Memory B cell (primary cell): ENCODE measurements at regions not wholly inside any gene's neighbourhood (a gene's known extent, or its start where the extent isn't known, plus 50 kb on each side); places are given as distances from the start of the nearest gene placed in this dataset.

ENCODE experiments used
- ATAC-seq: fragments of 150-1000 bp; cut with Tn5 transposase; 2 replicates; pipeline ENCODE4 v1.10.0; 2021; ENCODE audit warnings: low read depth, mild to moderate bottlenecking, moderate library complexity
- DNase-seq, 2 donors: peaks; one replicate each; pipeline ENCODE4 v3.0.0; 2022; ENCODE audit warnings: low spot score in 2 of 2
- H3K27ac Mint-ChIP-seq: one replicate; pipeline ENCODE4 v1.8.0; 2022; ENCODE audit warnings: mild to moderate bottlenecking, moderate library complexity, mixed read lengths
- H3K27me3 Mint-ChIP-seq: one replicate; pipeline ENCODE4 v1.8.0; 2022; ENCODE audit warnings: mixed read lengths
- H3K36me3 Mint-ChIP-seq: one replicate; pipeline ENCODE4 v1.8.0; 2022; ENCODE audit warnings: mild to moderate bottlenecking, mixed read lengths
- H3K4me1 Mint-ChIP-seq: one replicate; pipeline ENCODE4 v1.8.0; 2022; ENCODE audit warnings: mixed read lengths
- H3K4me3 Mint-ChIP-seq: one replicate; pipeline ENCODE4 v1.8.0; 2022; ENCODE audit warnings: mild to moderate bottlenecking, moderate library complexity, mixed read lengths
- H3K9me3 Mint-ChIP-seq: one replicate; pipeline ENCODE4 v1.8.0; 2022; ENCODE audit warnings: mixed read lengths

DNA sequence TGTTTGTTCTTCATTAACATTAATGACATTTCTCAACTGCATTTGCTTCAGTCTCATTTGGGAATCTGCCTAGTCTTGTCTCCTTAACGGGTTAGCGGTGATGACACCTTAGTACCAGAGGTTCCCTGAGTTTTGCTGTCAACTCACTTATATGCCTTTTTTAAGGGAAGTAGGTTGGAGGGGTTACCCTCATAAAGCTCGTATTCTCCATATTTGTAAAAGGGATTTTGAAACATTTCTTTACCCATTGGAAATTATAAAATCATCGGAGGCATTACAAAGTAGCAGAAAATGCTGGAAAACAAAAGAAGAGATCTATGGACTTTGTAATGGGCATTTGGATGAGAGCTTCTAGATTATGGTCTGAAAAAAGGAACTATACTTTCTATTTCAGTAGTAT, 88.7 kb upstream of the PRDM1 start:
- Mint-ChIP-seq H3K4me1 (peaks cover 14% of the 10 kb centered on the region), H3K27ac (no peak overlapping the region), H3K36me3 (peaks cover 1% of the 10 kb centered on the region), H3K9me3 (peaks cover 2% of the 10 kb centered on the region), H3K27me3 (peaks cover 9% of the 10 kb centered on the region), H3K4me3 (no peak overlapping the region)
- no peak for ATAC-seq
- no peak for DNase-seq

GRCh38 chr6:105995391-105995865, 90.7 kb upstream of the PRDM1 start:
- H3K4me3 Mint-ChIP-seq = peak overlapping the region; percentile 94
- H3K36me3 Mint-ChIP-seq = peaks cover 1% of the 10 kb centered on the region
- DNase-seq (no peak), ATAC-seq (no peak)
- peaks cover 6% of the 10 kb centered on the region for H3K27me3 Mint-ChIP-seq
- H3K9me3 Mint-ChIP-seq = peaks cover 2% of the 10 kb centered on the region
- H3K4me1 Mint-ChIP-seq = peaks cover 16% of the 10 kb centered on the region
- H3K27ac Mint-ChIP-seq = no peak overlapping the region

DNA sequence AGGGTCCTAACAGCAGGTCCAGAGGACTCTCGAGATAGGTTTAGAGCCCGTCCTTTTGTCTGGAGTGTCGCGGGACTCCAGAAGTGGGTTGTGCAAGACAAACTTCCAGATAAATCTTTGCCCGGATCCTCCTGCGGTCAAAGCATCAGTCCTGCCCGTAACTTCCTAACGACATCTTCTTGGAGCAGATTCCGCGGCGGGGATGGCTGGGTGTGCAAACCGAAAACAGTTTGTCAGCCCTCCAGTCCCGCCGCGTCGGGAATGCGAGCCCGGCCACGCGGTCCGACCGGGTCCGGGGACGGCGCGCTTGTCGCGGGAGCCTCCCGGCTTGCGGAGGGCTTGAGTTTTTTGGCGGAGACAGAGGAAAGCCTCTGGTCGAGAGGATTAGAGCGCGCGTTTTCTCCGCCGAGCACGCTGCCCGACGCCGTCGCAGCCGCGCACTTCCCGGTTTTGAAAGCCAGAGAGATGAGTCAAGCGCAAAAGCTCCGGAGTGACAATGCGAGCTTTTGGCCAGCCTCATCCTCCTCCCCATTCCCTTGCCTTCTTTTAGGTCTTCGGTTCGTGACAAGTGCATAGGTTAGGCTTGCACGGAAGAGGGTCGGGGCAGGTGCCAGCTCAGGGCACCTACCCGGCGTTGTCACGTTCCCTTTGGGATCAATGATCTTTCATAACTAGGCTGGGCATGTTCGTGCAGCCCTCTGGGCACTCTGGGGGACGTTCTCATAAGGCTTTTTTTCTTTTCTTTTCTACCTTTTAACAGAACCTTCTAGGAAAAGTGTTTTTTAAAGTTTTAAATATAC, 91.3 kb upstream of the PRDM1 start:
- H3K27ac Mint-ChIP-seq = peak overlapping the region; percentile 76
- peak; percentile 29 to 44 for DNase-seq
- peaks cover 6% of the 10 kb centered on the region for H3K27me3 Mint-ChIP-seq
- peaks cover 2% of the 10 kb centered on the region for H3K9me3 Mint-ChIP-seq
- peak overlapping the region; percentile 94 for H3K4me3 Mint-ChIP-seq
- no peak for ATAC-seq
- H3K4me1 Mint-ChIP-seq = peaks cover 16% of the 10 kb centered on the region
- H3K36me3 Mint-ChIP-seq = peaks cover 1% of the 10 kb centered on the region

GRCh38 chr6:105994118-105994590, 92.0 kb upstream of the PRDM1 start:
- peaks cover 6% of the 10 kb centered on the region for H3K27me3 Mint-ChIP-seq
- peaks cover 2% of the 10 kb centered on the region for H3K9me3 Mint-ChIP-seq
- H3K4me3 Mint-ChIP-seq = peak overlapping the region; percentile 94
- DNase-seq (peak; percentile 38 to 41), ATAC-seq (peak; percentile 25)
- H3K27ac Mint-ChIP-seq = peak overlapping the region; percentile 76
- H3K4me1 Mint-ChIP-seq = peaks cover 16% of the 10 kb centered on the region
- H3K36me3 Mint-ChIP-seq = peaks cover 1% of the 10 kb centered on the region

DNA sequence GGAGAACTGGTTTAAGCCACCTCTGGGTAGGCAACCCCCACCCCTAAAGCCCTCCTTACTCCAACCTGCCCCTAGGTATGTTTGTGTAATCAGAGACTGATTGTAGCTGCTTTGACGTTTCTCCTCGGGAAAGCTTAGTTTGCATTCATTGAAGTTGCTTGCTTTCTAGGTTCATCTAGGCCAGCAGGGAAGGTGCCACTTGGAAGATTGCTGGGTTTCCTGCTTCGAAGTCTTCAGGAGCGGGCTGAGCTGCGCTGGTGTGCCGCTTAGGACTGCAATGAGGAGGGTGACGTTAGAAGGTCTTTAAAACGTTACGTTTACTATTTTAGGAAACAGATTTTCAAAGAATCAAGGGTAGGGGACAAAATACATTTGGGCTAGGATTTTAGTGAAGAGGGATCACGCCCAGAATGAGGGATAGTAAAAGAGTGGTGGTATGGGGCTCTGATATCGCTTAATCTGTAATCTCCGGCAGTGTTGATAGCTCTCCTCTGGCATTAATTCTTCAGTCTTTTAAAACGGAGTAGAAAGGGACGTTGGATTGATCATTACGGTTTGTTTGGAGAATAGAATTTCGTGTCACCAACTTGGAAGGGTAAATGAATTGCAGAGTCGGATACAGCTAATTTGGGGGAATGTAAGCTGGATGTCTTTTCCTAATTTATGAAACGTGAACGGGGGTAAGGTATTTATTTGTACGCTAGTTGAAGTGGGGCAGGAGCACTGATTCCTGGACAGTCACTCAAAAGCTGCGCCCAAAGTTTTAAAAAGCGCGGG, 92.6 kb upstream of the PRDM1 start:
- peaks cover 1% of the 10 kb centered on the region for H3K36me3 Mint-ChIP-seq
- peaks cover 6% of the 10 kb centered on the region for H3K27me3 Mint-ChIP-seq
- no peak for ATAC-seq

DNA sequence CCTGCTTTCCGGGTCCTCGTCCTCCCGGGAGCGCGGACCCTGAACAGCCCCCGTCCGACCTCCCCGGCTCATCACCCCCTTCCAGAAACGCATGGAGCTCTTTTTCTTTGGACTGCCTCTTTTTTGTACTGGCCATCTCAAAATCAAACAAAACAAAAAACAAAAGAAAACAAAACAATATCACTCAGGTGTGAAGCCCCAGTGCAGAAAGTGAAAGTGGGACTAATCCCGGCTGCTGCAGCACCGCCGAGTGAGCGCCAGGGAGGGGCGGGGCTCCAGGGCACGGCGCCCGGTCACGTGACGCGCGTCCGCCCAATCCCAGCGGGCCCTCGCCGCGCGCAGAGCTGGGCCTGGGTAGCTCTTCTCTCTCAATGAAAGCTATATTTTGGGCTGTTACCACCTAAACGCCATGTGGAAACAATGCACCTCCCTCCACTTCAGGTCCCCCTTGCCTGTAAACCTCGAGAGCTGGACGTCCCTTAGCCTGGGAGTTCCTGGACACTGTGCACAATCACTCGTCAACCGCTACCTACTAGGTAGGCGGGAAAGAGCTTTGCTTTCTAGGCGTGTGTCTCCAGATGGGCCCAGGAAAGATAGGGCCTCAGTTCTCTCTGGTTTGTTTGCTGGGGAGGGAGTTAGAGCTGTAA, 93.7 kb upstream of the PRDM1 start:
- peaks cover 2% of the 10 kb centered on the region for H3K9me3 Mint-ChIP-seq
- peaks cover 7% of the 10 kb centered on the region for H3K27me3 Mint-ChIP-seq
- ATAC-seq (peak; percentile 90), DNase-seq (peak; percentile 85 to 87)
- H3K27ac Mint-ChIP-seq = peak overlapping the region; percentile 99
- peaks cover 16% of the 10 kb centered on the region for H3K4me1 Mint-ChIP-seq
- peaks cover 1% of the 10 kb centered on the region for H3K36me3 Mint-ChIP-seq
- peak overlapping the region; percentile 94 for H3K4me3 Mint-ChIP-seq

More for the DNA sequence above, 92.6 kb upstream of the PRDM1 start:
- Mint-ChIP-seq H3K4me3 (peak overlapping the region; percentile 94), H3K9me3 (peaks cover 2% of the 10 kb centered on the region), H3K27ac (peak overlapping the region; percentile 76), H3K4me1 (peaks cover 16% of the 10 kb centered on the region)
- DNase-seq = no peak

DNA sequence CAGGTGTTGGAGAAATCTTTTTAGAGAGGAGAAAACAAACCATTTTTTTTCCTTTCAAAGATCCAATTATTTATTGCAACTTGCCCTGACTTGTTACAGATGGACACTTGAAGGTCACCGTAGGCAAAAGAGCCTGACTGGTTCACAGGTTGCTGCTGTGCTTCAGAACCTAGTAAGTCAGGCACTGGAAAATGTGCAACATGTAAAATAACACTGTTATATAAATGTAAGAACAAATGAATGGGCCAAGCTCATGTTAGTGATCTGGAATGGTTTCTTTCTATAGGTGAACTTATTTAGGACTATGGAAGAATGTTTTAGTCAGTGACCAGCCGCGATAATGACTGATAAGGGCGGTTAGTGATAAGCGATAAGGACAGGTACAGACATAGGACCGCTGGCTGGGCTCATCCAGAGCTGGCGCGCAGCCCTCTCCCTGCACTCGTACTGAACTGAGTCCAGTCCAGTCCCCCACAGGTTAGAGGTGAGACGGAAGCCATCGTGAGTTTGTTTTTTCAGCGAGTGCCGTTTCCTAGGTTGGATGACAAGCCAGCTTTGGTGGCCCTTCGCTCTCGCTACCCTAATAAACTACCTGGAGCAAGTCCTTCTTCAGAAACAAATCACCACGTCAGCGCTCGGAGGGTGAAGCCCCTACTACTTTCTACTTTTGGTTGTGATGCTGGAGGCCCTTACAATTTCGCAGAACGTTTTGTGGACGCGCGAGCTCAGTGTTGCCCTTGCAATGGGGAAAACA, 94.4 kb upstream of the PRDM1 start:
- ATAC-seq (peak; percentile 50), DNase-seq (no peak)
- peaks cover 1% of the 10 kb centered on the region for H3K36me3 Mint-ChIP-seq
- H3K4me1 Mint-ChIP-seq = peaks cover 16% of the 10 kb centered on the region
- H3K27me3 Mint-ChIP-seq = peaks cover 10% of the 10 kb centered on the region
- peak overlapping the region; percentile 99 for H3K27ac Mint-ChIP-seq
- peak overlapping the region; percentile 94 for H3K4me3 Mint-ChIP-seq
- peaks cover 2% of the 10 kb centered on the region for H3K9me3 Mint-ChIP-seq

- Mint-ChIP-seq H3K4me1 (peaks cover 17% of the 10 kb centered on the region), H3K36me3 (peaks cover 1% of the 10 kb centered on the region), H3K4me3 (peak overlapping the region; percentile 0), H3K9me3 (peaks cover 2% of the 10 kb centered on the region), H3K27ac (peak overlapping the region; percentile 6), H3K27me3 (peaks cover 13% of the 10 kb centered on the region)
- no peak for ATAC-seq
- no peak for DNase-seq
Observed at GRCh38 chr6:105990151-105990550, 96.0 kb upstream of the PRDM1 start.

GRCh38 chr6:105988812-105989577, 97.1 kb upstream of the PRDM1 start:
- DNase-seq (no peak), ATAC-seq (no peak)
- peaks cover 17% of the 10 kb centered on the region for H3K4me1 Mint-ChIP-seq
- H3K4me3 Mint-ChIP-seq = no peak overlapping the region
- H3K9me3 Mint-ChIP-seq = peaks cover 2% of the 10 kb centered on the region
- peaks cover 1% of the 10 kb centered on the region for H3K36me3 Mint-ChIP-seq
- H3K27ac Mint-ChIP-seq = no peak overlapping the region
- H3K27me3 Mint-ChIP-seq = peaks cover 20% of the 10 kb centered on the region

DNA sequence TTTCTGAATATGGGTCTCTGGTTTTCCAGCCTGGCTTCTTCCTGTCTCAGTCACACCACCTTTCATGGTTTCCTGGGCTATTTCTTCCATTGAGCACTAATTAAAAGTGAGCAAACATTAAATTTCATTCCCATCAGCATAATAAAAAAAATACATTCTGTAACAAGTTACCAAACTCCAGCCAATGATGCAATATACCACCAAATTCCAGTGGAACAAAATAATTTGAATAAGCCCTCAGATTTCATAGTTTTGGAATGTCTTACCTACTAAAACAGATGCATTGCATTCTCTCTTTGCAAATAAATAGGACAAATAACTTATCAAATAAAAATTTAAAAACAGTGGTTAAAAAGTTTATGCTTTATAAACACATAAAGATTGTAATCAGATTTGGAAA, 97.8 kb upstream of the PRDM1 start:
- no peak for DNase-seq
- Mint-ChIP-seq H3K4me1 (peaks cover 11% of the 10 kb centered on the region), H3K9me3 (no peaks in the 10 kb centered on the region), H3K4me3 (no peak overlapping the region), H3K36me3 (no peaks in the 10 kb centered on the region), H3K27ac (no peak overlapping the region), H3K27me3 (peaks cover 17% of the 10 kb centered on the region)
- no peak for ATAC-seq

DNA sequence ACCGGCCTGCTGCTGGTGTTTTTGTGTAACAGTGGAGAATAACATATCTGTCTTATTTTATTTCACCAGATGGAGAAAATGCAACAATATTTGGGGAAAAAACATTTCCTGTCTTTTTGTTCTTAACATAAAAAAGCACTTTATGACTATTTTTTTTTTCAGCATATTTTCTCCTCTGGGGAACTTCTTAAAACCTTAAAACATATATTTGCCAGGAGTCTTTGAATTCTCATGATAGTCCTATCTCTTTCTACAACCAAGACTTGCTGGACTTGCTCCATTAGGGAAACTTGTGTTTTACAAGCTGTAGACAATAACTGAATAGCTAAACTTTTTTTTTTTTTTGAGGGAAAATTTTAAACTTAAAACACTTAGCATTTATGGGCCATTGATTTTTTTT, 98.6 kb upstream of the PRDM1 start:
- Mint-ChIP-seq H3K27ac (no peak overlapping the region), H3K4me1 (peaks cover 8% of the 10 kb centered on the region), H3K27me3 (peaks cover 17% of the 10 kb centered on the region), H3K36me3 (no peaks in the 10 kb centered on the region), H3K4me3 (no peak overlapping the region), H3K9me3 (no peaks in the 10 kb centered on the region)
- DNase-seq = no peak
- no peak for ATAC-seq

GRCh38 chr6:105986998-105987397, 99.1 kb upstream of the PRDM1 start:
- no peaks in the 10 kb centered on the region for H3K36me3 Mint-ChIP-seq
- ATAC-seq (no peak), DNase-seq (no peak)
- no peaks in the 10 kb centered on the region for H3K9me3 Mint-ChIP-seq
- no peak overlapping the region for H3K4me3 Mint-ChIP-seq
- peaks cover 19% of the 10 kb centered on the region for H3K27me3 Mint-ChIP-seq
- H3K27ac Mint-ChIP-seq = no peak overlapping the region
- H3K4me1 Mint-ChIP-seq = peaks cover 8% of the 10 kb centered on the region
